Keratinocyte (primary cell): ENCODE measurements at regions not wholly inside any gene's neighbourhood (a gene's known extent, or its start where the extent isn't known, plus 50 kb on each side); places are given as distances from the start of the nearest gene placed in this dataset.
"Not testable (repeated sequence)": the region's sequence is repeated elsewhere in the genome, so short reads cannot be mapped to it uniquely, and the experiment has no call there.

ENCODE experiments used
- DNase-seq: peaks from one replicate; pipeline ENCODE4 v3.0.0-alpha.2; 2011; ENCODE audit warnings: low read depth, missing footprints, low spot score
- FAIRE-seq: peaks from 2 replicates; lab custom pipeline; 2011; peaks lifted over from hg19 to GRCh38; lab: Jason Lieb, UNC
- H2AFZ ChIP-seq: 2 replicates; pipeline ENCODE4 v1.6.0; 2012; ENCODE audit warnings: low read length, control low read depth, inconsistent platforms; ENCODE audit not compliant: control insufficient read depth
- H3K27ac ChIP-seq: 2 replicates; pipeline ENCODE4 v1.5.1; 2011; ENCODE audit warnings: low read length; ENCODE audit not compliant: control insufficient read depth, insufficient read depth
- H3K27me3 ChIP-seq: 3 replicates; pipeline ENCODE4 v1.6.0; 2011; ENCODE audit warnings: low read length; ENCODE audit not compliant: control insufficient read depth, insufficient read depth; ENCODE audit errors: extremely low read depth
- H3K36me3 ChIP-seq, 2 experiments: 2 replicates in 1 of 2; 3 replicates in 1 of 2; pipeline ENCODE4 v1.5.1; 2011; ENCODE audit warnings: low read length in 2 of 2, mild to moderate bottlenecking in 1 of 2; ENCODE audit not compliant: control insufficient read depth in 2 of 2, insufficient read depth in 2 of 2; ENCODE audit errors: extremely low read depth in 1 of 2
- H3K4me1 ChIP-seq: 3 replicates; pipeline ENCODE4 v1.5.1; 2011; ENCODE audit warnings: low read length; ENCODE audit not compliant: control insufficient read depth, insufficient read depth; ENCODE audit errors: extremely low read depth
- H3K4me2 ChIP-seq: 3 replicates; pipeline ENCODE4 v1.6.0; 2011; ENCODE audit warnings: low read depth, low read length; ENCODE audit not compliant: control insufficient read depth, insufficient read depth; ENCODE audit errors: extremely low read depth
- H3K4me3 ChIP-seq, 3 experiments: fragments of 200-600 bp in 1 of 3; sonication (generic) in 1 of 3; 2 replicates in 2 of 3; 3 replicates in 1 of 3; pipeline ENCODE4 v1.5.1; 2011 to 2016; ENCODE audit warnings: low read length in 3 of 3, mild to moderate bottlenecking in 3 of 3, control low read depth in 2 of 3, inconsistent platforms in 1 of 3, low read depth in 1 of 3, mixed read lengths in 1 of 3, mixed run types in 1 of 3, moderate library complexity in 1 of 3; ENCODE audit not compliant: control insufficient read depth in 2 of 3, insufficient read depth in 2 of 3; ENCODE audit errors: extremely low read depth in 1 of 3
- H3K79me2 ChIP-seq: 2 replicates; pipeline ENCODE4 v1.6.0; 2012; ENCODE audit warnings: low read length; ENCODE audit not compliant: control insufficient read depth, insufficient read depth
- H3K9ac ChIP-seq: 3 replicates; pipeline ENCODE4 v1.6.0; 2011; ENCODE audit warnings: low read length; ENCODE audit not compliant: control insufficient read depth, insufficient read depth; ENCODE audit errors: extremely low read depth
- H3K9me1 ChIP-seq: 3 replicates; pipeline ENCODE4 v1.6.0; 2011; ENCODE audit warnings: low read length; ENCODE audit not compliant: control insufficient read depth, insufficient read depth; ENCODE audit errors: extremely low read depth
- H3K9me3 ChIP-seq: 2 replicates; pipeline ENCODE4 v1.5.1; 2012; ENCODE audit warnings: low read depth, low read length; ENCODE audit not compliant: control insufficient read depth
- H4K20me1 ChIP-seq: 3 replicates; pipeline ENCODE4 v1.6.0; 2011; ENCODE audit warnings: low read length; ENCODE audit not compliant: control insufficient read depth, insufficient read depth; ENCODE audit errors: extremely low read depth
- EZH2 ChIP-seq: IDR thresholded peaks from one replicate; pipeline ENCODE4 v1.6.1; 2012; ENCODE audit warnings: inconsistent platforms, mild to moderate bottlenecking, low read length, moderate library complexity
- dilution Hi-C: fragments of 300-500 bp; cut with MboI; formaldehyde crosslinking; loops from one replicate; pipeline ENCODE4 v1.7.0; 2020; ENCODE audit warnings: low sequenced_read_pairs; ENCODE audit not compliant: extremely low pct_ligation_motif_present
- TF ChIP-seq, protein P1 (sequence below), 3 experiments: IDR thresholded peaks in 1 of 3; conservative IDR thresholded peaks in 1 of 3; optimal IDR thresholded peaks in 1 of 3; 2 replicates in 2 of 3; 3 replicates in 1 of 3; pipeline versions ENCODE3 to v1.5.1; 2011; ENCODE audit warnings: low read length in 3 of 3, mild to moderate bottlenecking in 3 of 3, moderate library complexity in 2 of 3, control low read depth in 1 of 3, inconsistent platforms in 1 of 3; ENCODE audit not compliant: insufficient read depth in 2 of 3; ENCODE audit errors: extremely low read depth in 1 of 3

DNA sequence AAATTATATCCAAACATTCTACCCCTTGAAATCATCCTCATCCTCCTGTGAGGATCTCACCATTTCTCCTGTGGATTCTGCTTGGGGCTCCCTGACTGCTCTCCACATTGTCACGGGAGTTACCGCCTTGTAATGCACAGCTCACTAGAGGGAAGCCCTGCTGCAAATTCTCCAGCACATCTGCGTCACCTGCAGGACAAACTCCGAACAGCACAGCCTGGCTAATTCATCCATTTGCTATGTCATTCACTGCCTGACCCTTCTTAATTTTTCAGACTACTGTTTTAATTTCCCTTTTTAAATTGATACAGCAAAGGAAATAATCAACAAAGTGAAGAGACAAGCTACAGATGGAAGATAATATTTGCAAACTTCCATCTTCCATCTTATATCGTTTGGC, 627.4 kb downstream of the FBXO15 start:
- Histone ChIP-seq H2AFZ (no peak overlapping the region), H3K4me2 (no peak overlapping the region), H3K9me1 (no peaks in the 10 kb centered on the region), H3K27ac (no peak overlapping the region), H3K36me3 (no peaks in the 10 kb centered on the region), H3K4me3 (no peak overlapping the region), H3K4me1 (no peaks in the 10 kb centered on the region), H4K20me1 (no peaks in the 10 kb centered on the region), H3K9ac (no peak overlapping the region), H3K79me2 (no peaks in the 10 kb centered on the region), H3K9me3 (no peaks in the 10 kb centered on the region), H3K27me3 (no peaks in the 10 kb centered on the region)
- TF ChIP-seq, protein P1, sequence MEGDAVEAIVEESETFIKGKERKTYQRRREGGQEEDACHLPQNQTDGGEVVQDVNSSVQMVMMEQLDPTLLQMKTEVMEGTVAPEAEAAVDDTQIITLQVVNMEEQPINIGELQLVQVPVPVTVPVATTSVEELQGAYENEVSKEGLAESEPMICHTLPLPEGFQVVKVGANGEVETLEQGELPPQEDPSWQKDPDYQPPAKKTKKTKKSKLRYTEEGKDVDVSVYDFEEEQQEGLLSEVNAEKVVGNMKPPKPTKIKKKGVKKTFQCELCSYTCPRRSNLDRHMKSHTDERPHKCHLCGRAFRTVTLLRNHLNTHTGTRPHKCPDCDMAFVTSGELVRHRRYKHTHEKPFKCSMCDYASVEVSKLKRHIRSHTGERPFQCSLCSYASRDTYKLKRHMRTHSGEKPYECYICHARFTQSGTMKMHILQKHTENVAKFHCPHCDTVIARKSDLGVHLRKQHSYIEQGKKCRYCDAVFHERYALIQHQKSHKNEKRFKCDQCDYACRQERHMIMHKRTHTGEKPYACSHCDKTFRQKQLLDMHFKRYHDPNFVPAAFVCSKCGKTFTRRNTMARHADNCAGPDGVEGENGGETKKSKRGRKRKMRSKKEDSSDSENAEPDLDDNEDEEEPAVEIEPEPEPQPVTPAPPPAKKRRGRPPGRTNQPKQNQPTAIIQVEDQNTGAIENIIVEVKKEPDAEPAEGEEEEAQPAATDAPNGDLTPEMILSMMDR (optimal IDR thresholded peaks at IDR 0.05 in 1 of 3, IDR thresholded peaks at IDR 0.05 in 1 of 3, conservative IDR thresholded peaks at IDR 0.05 in 1 of 3; ENCODE audit: extremely low read depth in 1 of 3, insufficient read depth in 2 of 3, low read length in 3 of 3): peak in 1 of 3 experiments; percentile 40
- no peak for TF ChIP-seq EZH2
- FAIRE-seq (no peak), DNase-seq (no peak)
- dilution Hi-C loops: no loop called here

DNA sequence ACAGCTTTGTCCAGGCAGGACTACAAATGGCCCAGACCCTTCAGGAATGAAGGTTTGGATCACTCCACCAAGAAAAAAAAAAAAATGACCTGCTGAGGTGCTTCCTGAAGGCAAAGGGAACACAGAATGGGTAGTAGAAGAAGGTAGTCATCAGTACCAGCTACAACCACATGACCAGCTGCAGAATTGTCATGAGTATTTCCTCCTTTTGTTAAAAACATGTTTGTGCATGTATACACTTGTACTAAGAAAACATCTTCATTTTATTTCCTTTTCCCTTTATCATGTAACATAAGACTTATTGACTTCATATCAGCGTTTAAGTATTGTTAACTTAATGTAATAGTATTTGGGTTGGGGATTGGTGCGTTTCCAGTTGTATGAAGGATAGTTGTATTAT, 631.6 kb downstream of the FBXO15 start:
- H3K4me2 ChIP-seq, H3K4me3 ChIP-seq, H3K4me1 ChIP-seq, DNase-seq, H3K36me3 ChIP-seq, H4K20me1 ChIP-seq, H2AFZ ChIP-seq, H3K27ac ChIP-seq, H3K9me3 ChIP-seq, H3K9ac ChIP-seq, H3K27me3 ChIP-seq, H3K9me1 ChIP-seq, H3K79me2 ChIP-seq, dilution Hi-C loops, FAIRE-seq: not testable (repeated sequence)

DNA sequence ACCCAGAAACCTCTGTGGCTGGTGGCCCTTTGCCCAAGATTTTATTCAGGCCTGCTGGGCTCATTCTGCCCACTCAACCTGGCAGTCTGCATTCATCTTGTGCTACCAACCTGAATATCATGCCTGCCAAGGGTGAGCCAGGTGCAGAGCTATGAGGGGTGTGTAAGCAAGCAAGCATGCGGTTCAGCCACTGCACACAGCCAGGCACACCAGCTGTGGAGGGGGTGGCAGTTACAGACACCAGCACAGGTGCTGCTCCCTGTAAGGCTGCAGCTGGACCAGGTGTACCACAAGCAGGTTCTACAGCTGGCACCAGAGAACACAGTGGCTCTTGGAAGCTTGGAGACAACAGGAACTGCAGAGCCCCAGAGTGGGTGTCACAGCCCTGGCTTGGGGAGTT, 633.2 kb downstream of the FBXO15 start:
- H3K79me2 ChIP-seq: no peaks in the 10 kb centered on the region
- no peak for TF ChIP-seq EZH2
- TF ChIP-seq, protein P1 (optimal IDR thresholded peaks at IDR 0.05 in 1 of 3, IDR thresholded peaks at IDR 0.05 in 1 of 3, conservative IDR thresholded peaks at IDR 0.05 in 1 of 3; ENCODE audit: extremely low read depth in 1 of 3, insufficient read depth in 2 of 3, low read length in 3 of 3): no peak
- DNase-seq (no peak), FAIRE-seq (no peak)
- no peaks in the 10 kb centered on the region for H3K36me3 ChIP-seq
- H4K20me1 ChIP-seq: no peaks in the 10 kb centered on the region
- H3K4me3 ChIP-seq: no peak overlapping the region
- no peaks in the 10 kb centered on the region for H3K9me1 ChIP-seq
- H2AFZ ChIP-seq: no peak overlapping the region
- H3K9ac ChIP-seq: no peak overlapping the region
- dilution Hi-C loops: no loop called here
- H3K27me3 ChIP-seq: no peaks in the 10 kb centered on the region
- no peaks in the 10 kb centered on the region for H3K9me3 ChIP-seq
- no peak overlapping the region for H3K27ac ChIP-seq
- H3K4me2 ChIP-seq: no peak overlapping the region
- no peaks in the 10 kb centered on the region for H3K4me1 ChIP-seq
